ENCODE measurements at regions not wholly inside any gene's neighbourhood (a gene's known extent, or its start where the extent isn't known, plus 50 kb on each side); places are given as distances from the start of the nearest gene placed in this dataset.
"Not testable (repeated sequence)": the region's sequence is repeated elsewhere in the genome, so short reads cannot be mapped to it uniquely, and the experiment has no call there.

GRCh38 chr6:26720663-26721218 lies 61.2 kb upstream of the ZNF322 start:
- not testable (repeated sequence) for H3K36me3 ChIP-seq (ENCODE audit: control insufficient read depth, insufficient read depth, low read length); H3K27me3 ChIP-seq (ENCODE audit: control insufficient read depth, insufficient read depth, low read length); H3K4me3 ChIP-seq (ENCODE audit: low read depth, low read length); H3K9me3 ChIP-seq (ENCODE audit: control insufficient read depth, insufficient read depth, low read length); H3K27ac ChIP-seq (ENCODE audit: low read depth, low read length); H3K4me1 ChIP-seq (ENCODE audit: control insufficient read depth, insufficient read depth, low read length); DNase-seq (ENCODE audit: low read depth in 4 of 6, low spot score in 6 of 6)
- no CpG with 5 or more reads among the region's 25 CpGs for WGBS (ENCODE audit: insufficient coverage)

- H3K27me3 ChIP-seq (ENCODE audit: control insufficient read depth, insufficient read depth, low read length); H3K9me3 ChIP-seq (ENCODE audit: control insufficient read depth, insufficient read depth, low read length); H3K4me1 ChIP-seq (ENCODE audit: control insufficient read depth, insufficient read depth, low read length); H3K36me3 ChIP-seq (ENCODE audit: control insufficient read depth, insufficient read depth, low read length); H3K27ac ChIP-seq (ENCODE audit: low read depth, low read length); DNase-seq (ENCODE audit: low read depth in 4 of 6, low spot score in 6 of 6); H3K4me3 ChIP-seq (ENCODE audit: low read depth, low read length): not testable (repeated sequence)
- no CpG with 5 or more reads among the region's 31 CpGs for whole genome bisulfite sequencing (ENCODE audit: insufficient coverage)
Observed at GRCh38 chr6:26730019-26730766, 70.6 kb upstream of the ZNF322 start.

DNA sequence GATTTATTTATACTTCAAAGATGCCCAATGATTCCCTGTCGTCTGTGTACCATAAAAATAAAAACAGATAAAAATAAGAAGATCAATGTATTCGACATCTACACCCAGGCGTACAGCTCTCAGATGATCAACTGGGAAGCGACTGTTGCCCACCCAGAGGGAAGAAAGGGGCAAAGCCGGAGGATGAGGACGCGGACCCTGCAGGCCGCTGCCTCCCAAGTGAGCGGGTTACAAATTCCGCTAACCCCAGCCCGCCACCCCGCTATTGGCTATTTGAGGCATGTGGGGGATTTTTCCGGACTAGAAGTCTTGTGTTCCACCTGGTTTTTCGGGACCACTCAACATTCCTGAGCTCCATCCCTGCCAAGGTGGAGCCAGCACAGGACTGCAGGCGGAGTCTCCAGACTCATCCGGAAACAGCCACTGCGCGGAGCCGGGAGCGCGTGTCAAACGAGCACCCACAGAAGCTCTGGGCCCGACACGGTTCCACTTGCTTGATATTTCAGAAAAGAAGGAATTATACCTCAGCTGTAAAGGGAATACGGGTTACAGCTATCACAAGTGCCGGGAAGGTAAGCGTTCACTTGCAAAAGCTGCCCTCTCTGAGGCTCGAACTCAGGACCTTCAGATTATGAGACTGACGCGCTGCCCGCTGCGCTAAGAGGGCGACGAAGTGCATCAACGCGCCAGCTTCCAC lies 75.4 kb upstream of the ZNF322 start:
- H3K27me3 ChIP-seq (ENCODE audit: control insufficient read depth, insufficient read depth, low read length); H3K9me3 ChIP-seq (ENCODE audit: control insufficient read depth, insufficient read depth, low read length); H3K4me1 ChIP-seq (ENCODE audit: control insufficient read depth, insufficient read depth, low read length); H3K27ac ChIP-seq (ENCODE audit: low read depth, low read length); H3K36me3 ChIP-seq (ENCODE audit: control insufficient read depth, insufficient read depth, low read length); DNase-seq (ENCODE audit: low read depth in 4 of 6, low spot score in 6 of 6); H3K4me3 ChIP-seq (ENCODE audit: low read depth, low read length): not testable (repeated sequence)
- no CpG with 5 or more reads among the region's 36 CpGs for WGBS (ENCODE audit: insufficient coverage)

DNA sequence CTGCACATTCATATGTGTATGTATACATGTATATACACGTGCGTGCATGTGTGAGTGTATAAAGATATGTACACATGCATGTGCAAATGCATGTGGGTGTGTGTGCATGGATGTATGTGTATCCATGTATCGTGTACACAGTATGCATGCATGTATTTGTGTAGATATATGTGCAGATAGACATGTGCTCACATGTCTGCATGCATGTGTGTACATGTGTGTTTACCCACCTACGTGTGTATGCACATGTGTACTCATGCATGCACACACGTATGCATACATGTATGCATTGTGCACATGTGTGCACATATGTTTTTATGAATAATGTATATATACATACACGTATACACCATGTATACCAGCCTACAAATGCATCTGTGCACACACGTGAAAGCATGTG lies 80.3 kb upstream of the ZNF322 start:
- no peak overlapping the region for H3K4me3 ChIP-seq (ENCODE audit: low read depth, low read length)
- H3K27me3 ChIP-seq (ENCODE audit: control insufficient read depth, insufficient read depth, low read length): peaks cover 25% of the 10 kb centered on the region
- no peaks in the 10 kb centered on the region for H3K4me1 ChIP-seq (ENCODE audit: control insufficient read depth, insufficient read depth, low read length)
- no peak for DNase-seq (ENCODE audit: low read depth in 4 of 6, low spot score in 6 of 6)
- WGBS (ENCODE audit: insufficient coverage): 90% methylated on average over 2 of the region's 7 CpGs
- no peaks in the 10 kb centered on the region for H3K9me3 ChIP-seq (ENCODE audit: control insufficient read depth, insufficient read depth, low read length)
- H3K27ac ChIP-seq (ENCODE audit: low read depth, low read length): no peak overlapping the region
- no peaks in the 10 kb centered on the region for H3K36me3 ChIP-seq (ENCODE audit: control insufficient read depth, insufficient read depth, low read length)

- no peaks in the 10 kb centered on the region for H3K9me3 ChIP-seq (ENCODE audit: control insufficient read depth, insufficient read depth, low read length)
- 0% methylated on average over 12 of the region's 28 CpGs for WGBS (ENCODE audit: insufficient coverage)
- no peaks in the 10 kb centered on the region for H3K4me1 ChIP-seq (ENCODE audit: control insufficient read depth, insufficient read depth, low read length)
- H3K36me3 ChIP-seq (ENCODE audit: control insufficient read depth, insufficient read depth, low read length): no peaks in the 10 kb centered on the region
- peaks cover 40% of the 10 kb centered on the region for H3K27me3 ChIP-seq (ENCODE audit: control insufficient read depth, insufficient read depth, low read length)
- no peak overlapping the region for H3K4me3 ChIP-seq (ENCODE audit: low read depth, low read length)
- no peak for DNase-seq (ENCODE audit: low read depth in 4 of 6, low spot score in 6 of 6)
- H3K27ac ChIP-seq (ENCODE audit: low read depth, low read length): no peak overlapping the region
Observed at GRCh38 chr6:26743157-26743821, 83.7 kb upstream of the ZNF322 start.

GRCh38 chr6:26743941-26744699 lies 84.6 kb upstream of the ZNF322 start:
- peaks cover 49% of the 10 kb centered on the region for H3K27me3 ChIP-seq (ENCODE audit: control insufficient read depth, insufficient read depth, low read length)
- no peaks in the 10 kb centered on the region for H3K9me3 ChIP-seq (ENCODE audit: control insufficient read depth, insufficient read depth, low read length)
- no peaks in the 10 kb centered on the region for H3K4me1 ChIP-seq (ENCODE audit: control insufficient read depth, insufficient read depth, low read length)
- 1% methylated on average over 22 of the region's 27 CpGs for WGBS (ENCODE audit: insufficient coverage)
- DNase-seq (ENCODE audit: low read depth in 4 of 6, low spot score in 6 of 6): no peak
- no peaks in the 10 kb centered on the region for H3K36me3 ChIP-seq (ENCODE audit: control insufficient read depth, insufficient read depth, low read length)
- H3K27ac ChIP-seq (ENCODE audit: low read depth, low read length): no peak overlapping the region
- no peak overlapping the region for H3K4me3 ChIP-seq (ENCODE audit: low read depth, low read length)

GRCh38 chr6:26744837-26745282 lies 85.3 kb upstream of the ZNF322 start:
- H3K4me1 ChIP-seq (ENCODE audit: control insufficient read depth, insufficient read depth, low read length); H3K9me3 ChIP-seq (ENCODE audit: control insufficient read depth, insufficient read depth, low read length); DNase-seq (ENCODE audit: low read depth in 4 of 6, low spot score in 6 of 6); H3K4me3 ChIP-seq (ENCODE audit: low read depth, low read length); H3K36me3 ChIP-seq (ENCODE audit: control insufficient read depth, insufficient read depth, low read length); H3K27ac ChIP-seq (ENCODE audit: low read depth, low read length): not testable (repeated sequence)
- peaks cover 55% of the 10 kb centered on the region for H3K27me3 ChIP-seq (ENCODE audit: control insufficient read depth, insufficient read depth, low read length)
- WGBS (ENCODE audit: insufficient coverage): 0% methylated on average over 3 of the region's 8 CpGs

DNA sequence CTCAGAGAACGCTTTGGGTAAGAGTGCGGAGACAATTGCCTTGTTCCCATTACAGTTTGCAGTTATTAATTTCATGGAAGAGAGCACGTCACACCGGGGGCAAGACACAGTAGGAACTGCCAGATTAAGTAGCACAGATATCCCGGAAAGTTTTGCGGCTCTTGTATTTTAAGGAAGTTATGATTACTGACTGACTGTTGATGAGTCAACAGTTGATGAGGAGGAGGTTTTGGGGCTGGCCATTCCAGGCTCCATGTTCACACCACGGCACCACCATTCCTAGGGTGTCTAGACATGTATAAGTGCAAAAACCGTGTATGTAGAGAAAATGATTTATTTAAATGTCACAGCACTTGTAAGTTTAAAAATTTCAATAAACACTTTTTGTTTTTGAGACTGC lies 86.4 kb upstream of the ZNF322 start:
- not testable (repeated sequence) for DNase-seq (ENCODE audit: low read depth in 4 of 6, low spot score in 6 of 6); H3K4me3 ChIP-seq (ENCODE audit: low read depth, low read length); H3K36me3 ChIP-seq (ENCODE audit: control insufficient read depth, insufficient read depth, low read length); H3K27ac ChIP-seq (ENCODE audit: low read depth, low read length); H3K9me3 ChIP-seq (ENCODE audit: control insufficient read depth, insufficient read depth, low read length); H3K4me1 ChIP-seq (ENCODE audit: control insufficient read depth, insufficient read depth, low read length)
- H3K27me3 ChIP-seq (ENCODE audit: control insufficient read depth, insufficient read depth, low read length): peaks cover 58% of the 10 kb centered on the region
- no CpG with 5 or more reads among the region's 8 CpGs for WGBS (ENCODE audit: insufficient coverage)

GRCh38 chr6:26749126-26749758 lies 89.7 kb upstream of the ZNF322 start:
- WGBS (ENCODE audit: insufficient coverage): no CpG with 5 or more reads among the region's 25 CpGs
- H3K4me1 ChIP-seq (ENCODE audit: control insufficient read depth, insufficient read depth, low read length); DNase-seq (ENCODE audit: low read depth in 4 of 6, low spot score in 6 of 6); H3K27ac ChIP-seq (ENCODE audit: low read depth, low read length); H3K9me3 ChIP-seq (ENCODE audit: control insufficient read depth, insufficient read depth, low read length); H3K4me3 ChIP-seq (ENCODE audit: low read depth, low read length); H3K36me3 ChIP-seq (ENCODE audit: control insufficient read depth, insufficient read depth, low read length): not testable (repeated sequence)
- H3K27me3 ChIP-seq (ENCODE audit: control insufficient read depth, insufficient read depth, low read length): peaks cover 48% of the 10 kb centered on the region

All from spinal cord (tissue), 9 donors.